ENCODE measurements at regions not wholly inside any gene's neighbourhood (a gene's known extent, or its start where the extent isn't known, plus 50 kb on each side); places are given as distances from the start of the nearest gene placed in this dataset.

GRCh38 chr2:16272038-16272788, 331.9 kb downstream of the MYCN start:
- TF ChIP-seq POLR2AphosphoS5 (IDR thresholded peaks at IDR 0.05) (no peak), RAD21 (conservative IDR thresholded peaks at IDR 0.05) (no peak), EP300 (conservative IDR thresholded peaks at IDR 0.05; ENCODE audit: poor library complexity, severe bottlenecking) (no peak), EZH2 (IDR thresholded peaks at IDR 0.05; ENCODE audit: borderline replicate concordance, insufficient read depth, low read length, poor library complexity, severe bottlenecking) (no peak), TAF1 (IDR thresholded peaks at IDR 0.05; ENCODE audit: low read depth) (no peak), SMC3 (conservative IDR thresholded peaks at IDR 0.05; ENCODE audit: poor library complexity) (no peak)
- TF ChIP-seq, protein P1, sequence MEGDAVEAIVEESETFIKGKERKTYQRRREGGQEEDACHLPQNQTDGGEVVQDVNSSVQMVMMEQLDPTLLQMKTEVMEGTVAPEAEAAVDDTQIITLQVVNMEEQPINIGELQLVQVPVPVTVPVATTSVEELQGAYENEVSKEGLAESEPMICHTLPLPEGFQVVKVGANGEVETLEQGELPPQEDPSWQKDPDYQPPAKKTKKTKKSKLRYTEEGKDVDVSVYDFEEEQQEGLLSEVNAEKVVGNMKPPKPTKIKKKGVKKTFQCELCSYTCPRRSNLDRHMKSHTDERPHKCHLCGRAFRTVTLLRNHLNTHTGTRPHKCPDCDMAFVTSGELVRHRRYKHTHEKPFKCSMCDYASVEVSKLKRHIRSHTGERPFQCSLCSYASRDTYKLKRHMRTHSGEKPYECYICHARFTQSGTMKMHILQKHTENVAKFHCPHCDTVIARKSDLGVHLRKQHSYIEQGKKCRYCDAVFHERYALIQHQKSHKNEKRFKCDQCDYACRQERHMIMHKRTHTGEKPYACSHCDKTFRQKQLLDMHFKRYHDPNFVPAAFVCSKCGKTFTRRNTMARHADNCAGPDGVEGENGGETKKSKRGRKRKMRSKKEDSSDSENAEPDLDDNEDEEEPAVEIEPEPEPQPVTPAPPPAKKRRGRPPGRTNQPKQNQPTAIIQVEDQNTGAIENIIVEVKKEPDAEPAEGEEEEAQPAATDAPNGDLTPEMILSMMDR (IDR thresholded peaks at IDR 0.05; ENCODE audit: poor library complexity, severe bottlenecking), result no peak
- TF ChIP-seq, protein P2, sequence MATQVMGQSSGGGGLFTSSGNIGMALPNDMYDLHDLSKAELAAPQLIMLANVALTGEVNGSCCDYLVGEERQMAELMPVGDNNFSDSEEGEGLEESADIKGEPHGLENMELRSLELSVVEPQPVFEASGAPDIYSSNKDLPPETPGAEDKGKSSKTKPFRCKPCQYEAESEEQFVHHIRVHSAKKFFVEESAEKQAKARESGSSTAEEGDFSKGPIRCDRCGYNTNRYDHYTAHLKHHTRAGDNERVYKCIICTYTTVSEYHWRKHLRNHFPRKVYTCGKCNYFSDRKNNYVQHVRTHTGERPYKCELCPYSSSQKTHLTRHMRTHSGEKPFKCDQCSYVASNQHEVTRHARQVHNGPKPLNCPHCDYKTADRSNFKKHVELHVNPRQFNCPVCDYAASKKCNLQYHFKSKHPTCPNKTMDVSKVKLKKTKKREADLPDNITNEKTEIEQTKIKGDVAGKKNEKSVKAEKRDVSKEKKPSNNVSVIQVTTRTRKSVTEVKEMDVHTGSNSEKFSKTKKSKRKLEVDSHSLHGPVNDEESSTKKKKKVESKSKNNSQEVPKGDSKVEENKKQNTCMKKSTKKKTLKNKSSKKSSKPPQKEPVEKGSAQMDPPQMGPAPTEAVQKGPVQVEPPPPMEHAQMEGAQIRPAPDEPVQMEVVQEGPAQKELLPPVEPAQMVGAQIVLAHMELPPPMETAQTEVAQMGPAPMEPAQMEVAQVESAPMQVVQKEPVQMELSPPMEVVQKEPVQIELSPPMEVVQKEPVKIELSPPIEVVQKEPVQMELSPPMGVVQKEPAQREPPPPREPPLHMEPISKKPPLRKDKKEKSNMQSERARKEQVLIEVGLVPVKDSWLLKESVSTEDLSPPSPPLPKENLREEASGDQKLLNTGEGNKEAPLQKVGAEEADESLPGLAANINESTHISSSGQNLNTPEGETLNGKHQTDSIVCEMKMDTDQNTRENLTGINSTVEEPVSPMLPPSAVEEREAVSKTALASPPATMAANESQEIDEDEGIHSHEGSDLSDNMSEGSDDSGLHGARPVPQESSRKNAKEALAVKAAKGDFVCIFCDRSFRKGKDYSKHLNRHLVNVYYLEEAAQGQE (IDR thresholded peaks at IDR 0.05; ENCODE audit: borderline replicate concordance), result no peak
